CD4-positive, alpha-beta T cell treated with Interferon alpha-2 for 1 hour (primary cell): ENCODE measurements at regions not wholly inside any gene's neighbourhood (a gene's known extent, or its start where the extent isn't known, plus 50 kb on each side); places are given as distances from the start of the nearest gene placed in this dataset.

Source experiments
- DNase-seq, 2 donors: peaks; one replicate each; pipeline ENCODE4 v3.0.0-alpha.2; 2020 to 2022

DNA sequence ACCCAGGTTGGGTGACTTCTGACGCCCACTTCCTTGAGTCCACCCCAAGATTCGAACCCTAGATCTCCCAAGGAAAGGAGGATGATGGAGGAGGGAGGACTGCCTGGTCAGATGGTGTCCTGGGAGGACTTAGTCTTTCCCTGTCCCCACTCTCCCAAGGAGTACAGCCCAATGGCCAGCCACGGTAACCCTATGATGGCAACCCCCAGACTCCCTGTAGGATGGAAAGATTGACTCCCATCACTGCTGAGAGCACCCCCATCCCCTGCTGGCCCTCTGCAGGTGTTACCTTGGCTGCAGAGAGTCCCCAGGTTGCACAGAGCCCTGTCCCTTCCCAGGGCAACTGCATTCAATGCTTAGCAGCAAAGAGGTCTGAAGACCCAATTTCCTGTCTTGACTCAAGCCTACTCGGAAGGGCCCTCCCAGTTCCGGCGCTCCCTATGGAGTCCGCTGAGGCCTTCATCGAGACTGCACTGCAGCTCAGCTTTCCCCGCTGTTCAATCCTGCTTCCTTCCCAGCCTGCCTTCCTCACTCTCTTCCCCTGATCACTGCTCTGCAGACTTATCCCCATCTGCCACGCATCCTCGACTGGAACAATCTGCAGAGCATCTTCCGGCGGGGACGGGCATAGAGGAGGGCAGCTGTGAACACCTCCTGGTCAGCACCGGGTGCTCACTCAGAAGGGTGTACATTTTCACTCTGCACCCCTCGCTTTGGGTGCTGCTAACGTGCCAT, 50.8 kb upstream of the OCM2 start:
- no peak for DNase-seq

DNA sequence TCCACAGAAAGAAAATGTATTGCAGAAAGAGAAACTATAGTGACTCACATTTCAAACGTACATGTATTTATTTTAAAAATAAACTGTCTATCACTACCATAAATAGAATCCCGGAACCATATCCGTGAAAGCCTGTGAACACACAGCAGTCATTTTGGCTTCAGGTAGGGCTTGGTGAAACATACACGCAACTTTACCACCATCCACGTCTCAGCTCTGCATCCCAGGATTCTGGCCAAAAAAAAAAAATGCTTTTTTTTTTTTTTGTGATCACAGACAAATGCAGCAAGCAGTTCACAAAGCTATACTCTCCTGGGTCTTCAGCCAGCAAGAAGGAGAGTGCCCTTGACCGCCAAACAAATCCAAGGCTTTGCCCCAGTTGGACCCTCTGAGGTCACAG, 56.8 kb upstream of the OCM2 start:
- DNase-seq = no peak

GRCh38 chr7:98049034-98049433, 57.6 kb upstream of the LMTK2 start:
- no peak for DNase-seq

- peak; percentile 31 to 58 for DNase-seq
These were observed 55.4 kb upstream of the LMTK2 start for GRCh38 chr7:98051118-98051744.

- no peak for DNase-seq
These were observed 52.1 kb upstream of the LMTK2 start for GRCh38 chr7:98054585-98054984.

DNA sequence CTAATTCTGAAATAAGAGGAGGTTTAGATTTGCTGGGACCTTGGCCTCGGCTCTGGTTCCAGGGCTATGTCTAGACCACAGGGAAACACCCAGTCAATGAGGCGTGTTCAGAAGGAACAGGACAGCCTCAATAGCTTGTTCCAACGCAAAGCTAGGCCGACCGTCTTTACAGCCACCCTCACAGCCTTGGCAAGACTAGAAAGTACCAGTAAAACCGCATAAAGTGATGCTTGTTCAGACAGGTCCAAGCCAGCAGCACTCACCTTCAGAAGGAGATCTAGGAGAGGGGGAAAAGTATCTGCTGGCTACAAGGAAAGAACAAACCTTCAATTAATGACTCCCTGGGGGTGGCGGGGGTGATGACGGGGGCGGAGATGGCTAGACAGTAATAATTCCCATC, 50.1 kb upstream of the LMTK2 start:
- no peak for DNase-seq
